ENCODE measurements at regions not wholly inside any gene's neighbourhood (a gene's known extent, or its start where the extent isn't known, plus 50 kb on each side); places are given as distances from the start of the nearest gene placed in this dataset.

GRCh38 chr10:36886303-36886891 is 239.0 kb upstream of the ANKRD30A start:
- WGBS, 2 donors = 77 to 84% methylated on average over 8 of the region's 8 CpGs
- TF ChIP-seq CTCF (IDR thresholded peaks at IDR 0.05) (no peak), POLR2A (IDR thresholded peaks at IDR 0.05) (no peak)
- intact Hi-C loops (cut with DNase I; ENCODE audit: low total_unique reads) = no loop called here
- no peak for DNase-seq (ENCODE audit: low spot score in 2 of 2)
- H3K4me3 ChIP-seq (ENCODE audit: low read depth, poor library complexity, severe bottlenecking) = no peak overlapping the region

- WGBS, 2 donors = 88% methylated on average over 5 of the region's 5 CpGs
- H3K4me3 ChIP-seq (ENCODE audit: low read depth, poor library complexity, severe bottlenecking) = no peak overlapping the region
- DNase-seq (ENCODE audit: low spot score in 2 of 2) = no peak
- TF ChIP-seq POLR2A (IDR thresholded peaks at IDR 0.05) = no peak
- TF ChIP-seq CTCF (IDR thresholded peaks at IDR 0.05) = no peak
- intact Hi-C loops (cut with DNase I; ENCODE audit: low total_unique reads) = no loop called here
Observed at GRCh38 chr10:36885746-36886145, 239.7 kb upstream of the ANKRD30A start.

DNA sequence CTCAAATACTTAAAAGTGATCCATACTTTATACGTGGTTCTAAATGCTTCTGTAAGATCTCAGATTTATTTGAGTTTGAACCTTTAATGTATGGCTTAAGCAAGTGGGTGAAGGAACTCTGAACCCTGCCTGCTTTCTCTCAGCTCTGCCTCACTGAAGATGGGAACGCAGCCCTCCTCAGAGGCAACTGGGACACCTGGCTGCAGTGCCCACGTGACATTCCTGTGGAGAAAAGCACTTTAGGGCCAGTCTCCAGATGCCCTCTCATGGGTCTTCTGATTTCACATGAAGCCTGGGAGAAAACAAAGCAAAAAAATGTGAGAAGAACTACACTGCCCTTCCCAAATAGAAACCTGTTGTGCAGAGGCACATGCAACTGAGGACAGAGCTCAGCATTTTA is 242.6 kb upstream of the ANKRD30A start:
- WGBS, 2 donors = 59 to 70% methylated on average over 3 of the region's 3 CpGs
- DNase-seq (ENCODE audit: low spot score in 2 of 2) = no peak
- intact Hi-C loops (cut with DNase I; ENCODE audit: low total_unique reads) = no loop called here
- no peak for TF ChIP-seq POLR2A (IDR thresholded peaks at IDR 0.05)
- TF ChIP-seq CTCF (IDR thresholded peaks at IDR 0.05) = no peak
- H3K4me3 ChIP-seq (ENCODE audit: low read depth, poor library complexity, severe bottlenecking) = no peak overlapping the region

- no peak for DNase-seq (ENCODE audit: low spot score in 2 of 2)
- intact Hi-C loops (cut with DNase I; ENCODE audit: low total_unique reads) = no loop called here
- no peak for TF ChIP-seq CTCF (IDR thresholded peaks at IDR 0.05)
- TF ChIP-seq POLR2A (IDR thresholded peaks at IDR 0.05) = no peak
- H3K4me3 ChIP-seq (ENCODE audit: low read depth, poor library complexity, severe bottlenecking) = no peak overlapping the region
- 9 to 11% methylated on average over 5 of the region's 5 CpGs for WGBS, 2 donors
Observed at GRCh38 chr10:36880898-36881297, 244.5 kb upstream of the ANKRD30A start.

- TF ChIP-seq CTCF (IDR thresholded peaks at IDR 0.05) (no peak), POLR2A (IDR thresholded peaks at IDR 0.05) (no peak)
- no peak overlapping the region for H3K4me3 ChIP-seq (ENCODE audit: low read depth, poor library complexity, severe bottlenecking)
- no peak for DNase-seq (ENCODE audit: low spot score in 2 of 2)
- 67 to 73% methylated on average over 6 of the region's 6 CpGs for WGBS, 2 donors
- intact Hi-C loops (cut with DNase I; ENCODE audit: low total_unique reads) = no loop called here
Observed at GRCh38 chr10:36872702-36873393, 252.6 kb upstream of the ANKRD30A start.

GRCh38 chr10:36840788-36841187 is 284.6 kb upstream of the ANKRD30A start:
- H3K4me3 ChIP-seq (ENCODE audit: low read depth, poor library complexity, severe bottlenecking) = no peak overlapping the region
- DNase-seq (ENCODE audit: low spot score in 2 of 2) = no peak
- TF ChIP-seq POLR2A (IDR thresholded peaks at IDR 0.05) (no peak), CTCF (IDR thresholded peaks at IDR 0.05) (no peak)
- 44 to 60% methylated on average over 4 of the region's 4 CpGs for WGBS, 2 donors
- intact Hi-C loops (cut with DNase I; ENCODE audit: low total_unique reads) = no loop called here

Data from lower leg skin (tissue), 4 donors.